CD14-positive monocyte (primary cell): ENCODE measurements at regions not wholly inside any gene's neighbourhood (a gene's known extent, or its start where the extent isn't known, plus 50 kb on each side); places are given as distances from the start of the nearest gene placed in this dataset.

Experiments
- DNase-seq, 3 donors: peaks; one replicate each; pipeline ENCODE4 v3.0.0-alpha.2; 2011 to 2022
- H2AFZ ChIP-seq: 2 replicates; pipeline ENCODE4 v1.6.0; 2012; ENCODE audit warnings: mild to moderate bottlenecking, low read depth, low read length, inconsistent platforms; ENCODE audit not compliant: insufficient read depth, poor library complexity, severe bottlenecking
- H3K27ac ChIP-seq, 2 donors: 1 replicate in 1 of 2; 2 replicates in 1 of 2; pipeline ENCODE4 v1.5.1; 2012 to 2013; ENCODE audit warnings: low read length in 2 of 2, control low read depth in 1 of 2, inconsistent platforms in 1 of 2, low read depth in 1 of 2, mild to moderate bottlenecking in 1 of 2
- H3K27me3 ChIP-seq, 2 donors: one replicate each; pipeline versions ENCODE4 v1.6.0 to v1.6.1; 2011 to 2013; ENCODE audit warnings: low read length in 2 of 2; ENCODE audit not compliant: control insufficient read depth in 2 of 2, insufficient read depth in 2 of 2
- H3K36me3 ChIP-seq, 2 donors: replicated peaks in 1 of 2; 1 replicate in 1 of 2; 2 replicates in 1 of 2; pipeline versions ENCODE4 v1.5.1 to v1.6.1; 2012 to 2013; ENCODE audit warnings: low read length in 2 of 2, control low read depth in 1 of 2, inconsistent platforms in 1 of 2, mild to moderate bottlenecking in 1 of 2; ENCODE audit not compliant: insufficient read depth in 2 of 2, control insufficient read depth in 1 of 2
- H3K4me1 ChIP-seq, 2 donors: 1 replicate in 1 of 2; 2 replicates in 1 of 2; pipeline versions ENCODE4 v1.5.1 to v1.6.1; 2012 to 2013; ENCODE audit warnings: low read length in 2 of 2, control low read depth in 1 of 2, inconsistent platforms in 1 of 2, mild to moderate bottlenecking in 1 of 2, moderate library complexity in 1 of 2; ENCODE audit not compliant: insufficient read depth in 2 of 2, control insufficient read depth in 1 of 2
- H3K4me2 ChIP-seq: replicated peaks from 2 replicates; pipeline ENCODE3; 2012; ENCODE audit warnings: low read length, moderate library complexity, mild to moderate bottlenecking; ENCODE audit not compliant: poor library complexity, severe bottlenecking; ENCODE audit errors: extremely low read depth
- H3K4me3 ChIP-seq, 3 experiments: fragments of 200-600 bp in 1 of 3; sonication (generic) in 1 of 3; replicated peaks in 1 of 3; 1 replicate in 2 of 3; 2 replicates in 1 of 3; pipeline ENCODE4 v1.5.1; 2011 to 2013; ENCODE audit warnings: low read length in 3 of 3, mild to moderate bottlenecking in 3 of 3, control low read depth in 2 of 3, low read depth in 2 of 3, inconsistent platforms in 1 of 3, moderate library complexity in 1 of 3
- H3K79me2 ChIP-seq: 2 replicates; pipeline ENCODE4 v1.6.0; 2012; ENCODE audit warnings: mild to moderate bottlenecking, control low read depth, inconsistent platforms, low read length, moderate library complexity; ENCODE audit not compliant: insufficient read depth
- H3K9ac ChIP-seq: 2 replicates; pipeline ENCODE4 v1.6.0; 2017; ENCODE audit warnings: low read length, mild to moderate bottlenecking; ENCODE audit not compliant: insufficient read depth, poor library complexity, severe bottlenecking
- H3K9me3 ChIP-seq, 2 donors: replicated peaks in 1 of 2; 1 replicate in 1 of 2; 2 replicates in 1 of 2; pipeline versions ENCODE4 v1.5.1 to v1.6.1; 2012 to 2013; ENCODE audit warnings: low read length in 2 of 2, control low read depth in 1 of 2; ENCODE audit not compliant: control insufficient read depth in 1 of 2, insufficient read depth in 1 of 2
- H4K20me1 ChIP-seq: 2 replicates; pipeline ENCODE4 v1.6.0; 2012; ENCODE audit warnings: mild to moderate bottlenecking, low read length, control low read depth, moderate library complexity; ENCODE audit not compliant: insufficient read depth
- H3K27ac Mint-ChIP-seq, 7 donors: one replicate each; pipeline ENCODE4 v1.8.0; 2020; ENCODE audit warnings: mild to moderate bottlenecking in 7 of 7, mixed read lengths in 7 of 7, moderate library complexity in 6 of 7, inconsistent platforms in 2 of 7
- H3K27me3 Mint-ChIP-seq, 3 donors: one replicate each; pipeline ENCODE4 v1.8.0; 2021 to 2022; ENCODE audit warnings: low read depth in 3 of 3, mild to moderate bottlenecking in 3 of 3, mixed read lengths in 3 of 3, moderate library complexity in 3 of 3, inconsistent platforms in 1 of 3
- H3K36me3 Mint-ChIP-seq, 2 donors: one replicate each; pipeline ENCODE4 v1.8.0; 2020; ENCODE audit warnings: mixed read lengths in 2 of 2, inconsistent platforms in 1 of 2, mild to moderate bottlenecking in 1 of 2
- H3K4me1 Mint-ChIP-seq: one replicate; pipeline ENCODE4 v1.8.0; 2020; ENCODE audit warnings: mild to moderate bottlenecking, mixed read lengths
- H3K4me3 Mint-ChIP-seq, 2 donors: one replicate each; pipeline ENCODE4 v1.8.0; 2020; ENCODE audit warnings: mild to moderate bottlenecking in 2 of 2, mixed read lengths in 2 of 2, moderate library complexity in 1 of 2
- H3K9me3 Mint-ChIP-seq, 7 donors: one replicate each; pipeline ENCODE4 v1.8.0; 2020 to 2022; ENCODE audit warnings: mixed read lengths in 7 of 7, mild to moderate bottlenecking in 6 of 7, moderate library complexity in 6 of 7, inconsistent platforms in 2 of 7
- CTCF ChIP-seq: fragments of 200-600 bp; IDR thresholded peaks from one replicate; pipeline ENCODE4 v1.8.0; 2022; ENCODE audit warnings: antibody characterized with exemption, mild to moderate bottlenecking
- WGBS: methylation state at CpG from one replicate; pipeline ENCODE4 v1.1.5; 2013; ENCODE audit warnings: missing lambda C conversion rate; ENCODE audit not compliant: insufficient coverage; 5-methylcytosine and 5-hydroxymethylcytosine counted together
- intact Hi-C, 2 donors: fragments of 100-400 bp; cut with micrococcal nuclease; formaldehyde crosslinking; loops; one replicate each; pipeline versions ENCODE4 v1.15.0 to v1.15.1; 2023

- intact Hi-C loops = no loop called here
- H3K27me3 Mint-ChIP-seq = peaks cover 0 to 1% (median 0%) of the 10 kb centered on the region in 3 donors
- H3K27ac Mint-ChIP-seq = no peak overlapping the region
- H3K4me1 Mint-ChIP-seq = no peaks in the 10 kb centered on the region
- H3K9me3 Mint-ChIP-seq = peaks cover 0 to 10% (median 0%) of the 10 kb centered on the region in 7 donors
- no peaks in the 10 kb centered on the region for H3K36me3 ChIP-seq
- H3K36me3 Mint-ChIP-seq = no peaks in the 10 kb centered on the region
- H3K27ac ChIP-seq = no peak overlapping the region
- TF ChIP-seq CTCF = no peak
- H3K79me2 ChIP-seq = no peaks in the 10 kb centered on the region
- 92% methylated on average over 5 of the region's 5 CpGs for WGBS
- H3K9me3 ChIP-seq = peaks cover 0 to 2% of the 10 kb centered on the region in 2 donors
- no peak overlapping the region for H2AFZ ChIP-seq
- H4K20me1 ChIP-seq = no peaks in the 10 kb centered on the region
- H3K9ac ChIP-seq = no peak overlapping the region
- H3K4me3 Mint-ChIP-seq = no peak overlapping the region
- no peak overlapping the region for H3K4me3 ChIP-seq
- H3K4me1 ChIP-seq = no peaks in the 10 kb centered on the region
- no peak overlapping the region for H3K4me2 ChIP-seq
- H3K27me3 ChIP-seq = no peaks in the 10 kb centered on the region
- no peak for DNase-seq
These were observed 54.7 kb upstream of the OPCML start for GRCh38 chr11:133586903-133587517.

DNA sequence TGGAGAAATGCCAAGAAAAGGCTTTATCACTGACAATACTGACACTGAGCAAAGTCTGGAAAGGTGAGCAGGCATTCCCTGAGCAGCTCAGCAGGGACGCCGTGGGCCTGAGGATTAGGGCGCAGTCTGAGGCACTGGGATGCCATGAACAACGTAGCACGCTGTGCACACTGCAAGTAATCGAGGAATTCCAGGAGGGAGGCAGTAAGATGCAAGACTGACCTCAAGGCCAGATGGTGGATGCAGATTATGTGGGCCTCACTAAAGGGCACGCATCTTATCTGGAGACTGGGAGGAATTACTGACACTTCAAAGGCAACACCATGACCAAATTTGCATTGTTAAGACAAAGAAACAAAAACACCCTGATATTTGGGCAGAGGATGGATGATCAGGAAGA, 50.4 kb upstream of the OPCML start:
- no peak for DNase-seq
- Histone ChIP-seq H3K79me2 (no peaks in the 10 kb centered on the region), H3K36me3 (no peaks in the 10 kb centered on the region), H3K27me3 (no peaks in the 10 kb centered on the region), H4K20me1 (no peaks in the 10 kb centered on the region), H3K4me3 (no peak overlapping the region), H3K9ac (no peak overlapping the region), H3K9me3 (peaks cover 0 to 11% of the 10 kb centered on the region in 2 donors), H3K27ac (no peak overlapping the region), H3K4me2 (no peak overlapping the region), H3K4me1 (no peaks in the 10 kb centered on the region), H2AFZ (no peak overlapping the region)
- no peaks in the 10 kb centered on the region for H3K4me1 Mint-ChIP-seq
- peaks cover 0 to 12% (median 2%) of the 10 kb centered on the region in 7 donors for H3K9me3 Mint-ChIP-seq
- WGBS = 79% methylated on average over 6 of the region's 7 CpGs
- no peak overlapping the region for H3K4me3 Mint-ChIP-seq
- intact Hi-C loops = no loop called here
- H3K27me3 Mint-ChIP-seq = peaks cover 0 to 3% (median 1%) of the 10 kb centered on the region in 3 donors
- TF ChIP-seq CTCF = no peak
- no peaks in the 10 kb centered on the region for H3K36me3 Mint-ChIP-seq
- peak overlapping the region in 1 of 7 donors; percentile 25 for H3K27ac Mint-ChIP-seq
